Body of pancreas (tissue), 4 donors: ENCODE measurements at regions not wholly inside any gene's neighbourhood (a gene's known extent, or its start where the extent isn't known, plus 50 kb on each side); places are given as distances from the start of the nearest gene placed in this dataset.

Experiments used
- POLR2A ChIP-seq, 3 donors: fragments of 450-650 bp; IDR thresholded peaks; one replicate each; pipeline ENCODE4 v1.6.1; 2016; ENCODE audit warnings: antibody characterized with exemption in 3 of 3, mild to moderate bottlenecking in 2 of 3
- TF ChIP-seq, protein P1 (sequence below), 7 experiments: fragments of 450-650 bp in 4 of 7; fragments of 200-600 bp in 3 of 7; sonication (generic) in 3 of 7; IDR thresholded peaks; one replicate each; pipeline ENCODE4 v1.5.1; 2016 to 2019; ENCODE audit warnings: antibody characterized with exemption in 7 of 7

DNA sequence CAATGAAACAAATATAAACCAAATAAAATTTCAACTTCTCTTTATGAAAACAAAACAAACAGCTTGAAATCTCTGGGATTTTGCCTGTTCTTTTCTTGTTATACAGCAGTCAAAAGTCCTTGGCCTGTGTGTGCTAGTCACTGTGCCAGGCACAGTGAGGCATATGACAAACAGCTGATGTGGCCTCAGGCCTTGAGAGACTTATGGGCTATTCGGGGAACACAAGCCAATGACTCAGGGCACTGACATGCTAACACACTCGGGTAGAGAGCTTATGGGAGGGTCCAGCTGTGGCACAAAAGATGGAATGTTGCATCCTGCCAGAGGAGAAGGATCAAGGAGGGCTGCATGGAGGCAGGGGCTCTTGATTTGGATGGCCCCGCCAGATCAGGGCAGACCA lies 95.4 kb upstream of the NKX2-2 start:
- TF ChIP-seq, protein P1, sequence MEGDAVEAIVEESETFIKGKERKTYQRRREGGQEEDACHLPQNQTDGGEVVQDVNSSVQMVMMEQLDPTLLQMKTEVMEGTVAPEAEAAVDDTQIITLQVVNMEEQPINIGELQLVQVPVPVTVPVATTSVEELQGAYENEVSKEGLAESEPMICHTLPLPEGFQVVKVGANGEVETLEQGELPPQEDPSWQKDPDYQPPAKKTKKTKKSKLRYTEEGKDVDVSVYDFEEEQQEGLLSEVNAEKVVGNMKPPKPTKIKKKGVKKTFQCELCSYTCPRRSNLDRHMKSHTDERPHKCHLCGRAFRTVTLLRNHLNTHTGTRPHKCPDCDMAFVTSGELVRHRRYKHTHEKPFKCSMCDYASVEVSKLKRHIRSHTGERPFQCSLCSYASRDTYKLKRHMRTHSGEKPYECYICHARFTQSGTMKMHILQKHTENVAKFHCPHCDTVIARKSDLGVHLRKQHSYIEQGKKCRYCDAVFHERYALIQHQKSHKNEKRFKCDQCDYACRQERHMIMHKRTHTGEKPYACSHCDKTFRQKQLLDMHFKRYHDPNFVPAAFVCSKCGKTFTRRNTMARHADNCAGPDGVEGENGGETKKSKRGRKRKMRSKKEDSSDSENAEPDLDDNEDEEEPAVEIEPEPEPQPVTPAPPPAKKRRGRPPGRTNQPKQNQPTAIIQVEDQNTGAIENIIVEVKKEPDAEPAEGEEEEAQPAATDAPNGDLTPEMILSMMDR (IDR thresholded peaks at IDR 0.05), result no peak
- no peak for TF ChIP-seq POLR2A (IDR thresholded peaks at IDR 0.05)
